ENCODE measurements at regions not wholly inside any gene's neighbourhood (a gene's known extent, or its start where the extent isn't known, plus 50 kb on each side); places are given as distances from the start of the nearest gene placed in this dataset.

DNA sequence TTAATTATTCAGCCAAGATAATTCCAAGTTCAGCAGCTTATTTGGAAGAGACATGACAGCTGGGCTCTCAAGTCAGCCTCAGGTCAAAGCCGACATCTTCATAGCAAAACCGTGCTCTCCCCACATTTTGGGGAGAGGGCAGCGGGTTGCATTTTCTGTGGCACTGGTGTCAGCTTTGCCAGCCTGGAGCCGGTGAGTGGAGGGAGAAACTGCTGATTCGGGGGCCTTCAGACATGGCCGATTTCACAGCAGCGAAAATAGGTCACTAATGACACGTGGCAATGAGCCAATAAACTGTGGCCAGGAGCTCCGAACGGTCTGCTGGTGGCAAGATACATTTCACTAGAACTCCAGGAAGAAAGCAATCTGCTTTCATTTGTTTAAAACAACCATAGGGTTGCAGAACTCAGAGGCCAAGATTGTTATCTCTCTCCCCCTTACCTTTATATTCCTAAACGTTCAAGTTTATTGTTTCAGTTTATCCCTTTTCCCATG is 173.2 kb downstream of the CAND1 start:
- intact Hi-C loops (cut with DNase I; ENCODE audit: low total_unique reads): no loop called here
- Histone ChIP-seq H3K27me3 (no peaks in the 10 kb centered on the region), H3K9me3 (no peaks in the 10 kb centered on the region), H3K27ac (no peak overlapping the region), H3K36me3 (ENCODE audit: low read depth, missing control alignments) (no peaks in the 10 kb centered on the region), H3K4me3 (no peak overlapping the region), H3K4me1 (peaks cover 14% of the 10 kb centered on the region)
- no peak for TF ChIP-seq POLR2A (IDR thresholded peaks at IDR 0.05)
- TF ChIP-seq, protein P1, sequence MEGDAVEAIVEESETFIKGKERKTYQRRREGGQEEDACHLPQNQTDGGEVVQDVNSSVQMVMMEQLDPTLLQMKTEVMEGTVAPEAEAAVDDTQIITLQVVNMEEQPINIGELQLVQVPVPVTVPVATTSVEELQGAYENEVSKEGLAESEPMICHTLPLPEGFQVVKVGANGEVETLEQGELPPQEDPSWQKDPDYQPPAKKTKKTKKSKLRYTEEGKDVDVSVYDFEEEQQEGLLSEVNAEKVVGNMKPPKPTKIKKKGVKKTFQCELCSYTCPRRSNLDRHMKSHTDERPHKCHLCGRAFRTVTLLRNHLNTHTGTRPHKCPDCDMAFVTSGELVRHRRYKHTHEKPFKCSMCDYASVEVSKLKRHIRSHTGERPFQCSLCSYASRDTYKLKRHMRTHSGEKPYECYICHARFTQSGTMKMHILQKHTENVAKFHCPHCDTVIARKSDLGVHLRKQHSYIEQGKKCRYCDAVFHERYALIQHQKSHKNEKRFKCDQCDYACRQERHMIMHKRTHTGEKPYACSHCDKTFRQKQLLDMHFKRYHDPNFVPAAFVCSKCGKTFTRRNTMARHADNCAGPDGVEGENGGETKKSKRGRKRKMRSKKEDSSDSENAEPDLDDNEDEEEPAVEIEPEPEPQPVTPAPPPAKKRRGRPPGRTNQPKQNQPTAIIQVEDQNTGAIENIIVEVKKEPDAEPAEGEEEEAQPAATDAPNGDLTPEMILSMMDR (IDR thresholded peaks at IDR 0.05): no peak
- WGBS, 2 donors: 19 to 42% methylated on average over 11 of the region's 11 CpGs
- peak; percentile 23 for DNase-seq

DNA sequence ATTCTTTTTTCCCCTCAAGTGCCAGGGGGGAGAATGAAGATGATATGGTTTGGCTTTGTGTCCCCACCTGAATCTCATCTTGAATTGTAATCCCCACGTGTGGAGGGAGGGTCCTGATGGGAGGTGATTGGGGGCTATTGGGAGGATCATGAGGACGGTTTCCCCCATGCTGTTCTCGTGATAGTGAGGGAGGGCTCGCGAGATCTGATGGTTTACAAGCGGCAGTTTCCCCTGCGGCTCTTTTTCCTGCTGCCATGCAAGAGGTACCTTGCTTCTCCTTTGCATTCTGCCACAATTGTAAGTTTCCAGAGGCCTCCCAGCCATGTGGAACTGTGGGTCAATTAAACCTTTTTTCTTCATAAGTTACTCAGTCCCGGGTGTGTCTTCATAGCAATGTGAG is 173.7 kb downstream of the CAND1 start:
- intact Hi-C loops (cut with DNase I; ENCODE audit: low total_unique reads): no loop called here
- no peak overlapping the region for H3K4me3 ChIP-seq
- H3K27ac ChIP-seq: no peak overlapping the region
- no peaks in the 10 kb centered on the region for H3K9me3 ChIP-seq
- TF ChIP-seq, protein P1 (IDR thresholded peaks at IDR 0.05): no peak
- TF ChIP-seq POLR2A (IDR thresholded peaks at IDR 0.05): no peak
- DNase-seq: peak; percentile 22
- no peaks in the 10 kb centered on the region for H3K27me3 ChIP-seq
- H3K4me1 ChIP-seq: peaks cover 14% of the 10 kb centered on the region
- no peaks in the 10 kb centered on the region for H3K36me3 ChIP-seq (ENCODE audit: low read depth, missing control alignments)
- 66 to 67% methylated on average over 8 of the region's 8 CpGs for WGBS, 2 donors

DNA sequence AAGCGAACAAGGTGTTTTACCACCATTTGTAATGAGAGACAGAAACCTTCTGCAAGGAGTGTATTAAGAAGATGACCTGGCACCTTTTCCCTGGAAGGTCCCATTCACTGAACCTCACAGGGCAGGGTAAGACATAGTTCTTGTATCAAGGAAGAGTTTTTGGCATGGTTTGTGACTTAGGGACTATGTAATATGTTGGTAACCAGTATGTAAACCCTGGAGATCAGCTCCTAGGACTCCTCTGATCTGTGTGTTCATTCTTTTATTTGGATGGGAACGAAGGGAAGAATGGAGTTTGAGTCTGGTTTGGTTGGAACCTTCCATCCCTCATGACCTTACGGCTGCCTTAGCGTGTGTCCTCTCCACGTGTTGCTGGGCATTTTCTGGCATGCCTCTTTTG is 175.4 kb downstream of the CAND1 start:
- Histone ChIP-seq H3K27ac (no peak overlapping the region), H3K36me3 (ENCODE audit: low read depth, missing control alignments) (no peaks in the 10 kb centered on the region), H3K4me3 (no peak overlapping the region), H3K27me3 (no peaks in the 10 kb centered on the region), H3K9me3 (no peaks in the 10 kb centered on the region), H3K4me1 (peaks cover 14% of the 10 kb centered on the region)
- WGBS, 2 donors: 74 to 95% methylated on average over 5 of the region's 5 CpGs
- intact Hi-C loops (cut with DNase I; ENCODE audit: low total_unique reads): no loop called here
- TF ChIP-seq, protein P1 (IDR thresholded peaks at IDR 0.05): no peak
- no peak for TF ChIP-seq POLR2A (IDR thresholded peaks at IDR 0.05)
- no peak for DNase-seq

DNA sequence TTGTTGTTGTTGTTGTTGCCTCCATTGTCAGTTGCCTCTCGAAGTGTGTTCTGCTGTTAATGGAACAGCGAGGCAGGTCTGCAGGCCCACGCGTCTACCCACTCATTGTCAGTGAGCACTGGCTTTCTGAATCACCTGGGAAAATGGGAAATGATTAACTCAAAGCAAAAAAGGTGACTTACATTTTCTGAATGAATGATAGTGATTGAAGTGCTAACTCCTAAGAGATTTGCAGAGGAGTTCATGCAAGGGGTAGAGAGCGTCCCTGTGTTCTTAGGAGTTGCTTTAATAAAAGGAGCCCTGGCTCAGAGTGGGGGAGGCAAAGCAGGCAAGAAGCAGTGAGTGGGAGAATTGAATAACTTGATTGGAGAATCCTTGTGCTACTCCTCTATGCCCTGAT is 177.6 kb downstream of the CAND1 start:
- no peaks in the 10 kb centered on the region for H3K36me3 ChIP-seq (ENCODE audit: low read depth, missing control alignments)
- no peaks in the 10 kb centered on the region for H3K27me3 ChIP-seq
- no peak for TF ChIP-seq POLR2A (IDR thresholded peaks at IDR 0.05)
- TF ChIP-seq, protein P1 (IDR thresholded peaks at IDR 0.05): no peak
- no peaks in the 10 kb centered on the region for H3K9me3 ChIP-seq
- peaks cover 8% of the 10 kb centered on the region for H3K4me1 ChIP-seq
- intact Hi-C loops (cut with DNase I; ENCODE audit: low total_unique reads): no loop called here
- no peak overlapping the region for H3K4me3 ChIP-seq
- DNase-seq: no peak
- WGBS, 2 donors: 71 to 85% methylated on average over 5 of the region's 5 CpGs
- no peak overlapping the region for H3K27ac ChIP-seq

DNA sequence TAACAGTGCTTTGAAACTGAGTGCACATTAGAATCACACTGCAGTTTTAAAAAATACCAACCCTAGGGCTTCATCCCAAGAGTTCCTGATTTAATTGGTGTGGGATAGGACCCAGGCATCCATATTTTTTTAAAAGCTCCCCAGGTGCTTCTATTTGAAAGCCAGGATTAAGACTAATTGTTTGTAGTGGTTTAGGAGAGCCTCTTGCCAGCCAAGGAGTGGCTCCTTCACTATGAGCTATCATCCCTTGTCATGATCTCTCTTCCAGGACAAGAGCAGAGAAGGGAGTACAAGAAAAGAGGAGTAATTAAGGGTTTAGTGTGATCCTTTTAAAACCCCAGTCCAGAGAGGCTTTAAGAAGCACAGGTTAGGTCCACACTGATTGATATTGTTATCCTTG is 178.0 kb downstream of the CAND1 start:
- Histone ChIP-seq H3K4me3 (no peak overlapping the region), H3K4me1 (peaks cover 5% of the 10 kb centered on the region), H3K27ac (no peak overlapping the region), H3K9me3 (no peaks in the 10 kb centered on the region), H3K27me3 (no peaks in the 10 kb centered on the region), H3K36me3 (ENCODE audit: low read depth, missing control alignments) (no peaks in the 10 kb centered on the region)
- TF ChIP-seq POLR2A (IDR thresholded peaks at IDR 0.05): no peak
- TF ChIP-seq, protein P1 (IDR thresholded peaks at IDR 0.05): no peak
- intact Hi-C loops (cut with DNase I; ENCODE audit: low total_unique reads): no loop called here
- no peak for DNase-seq

All from testis (tissue), 2 donors.